Esophagus muscularis mucosa (tissue), 4 donors: ENCODE measurements at regions not wholly inside any gene's neighbourhood (a gene's known extent, or its start where the extent isn't known, plus 50 kb on each side); places are given as distances from the start of the nearest gene placed in this dataset.

ENCODE experiments used
- CTCF ChIP-seq, 3 experiments: fragments of 200-600 bp in 2 of 3; fragments of 450-650 bp in 1 of 3; sonication (generic) in 2 of 3; IDR thresholded peaks; one replicate each; pipeline ENCODE4 v1.5.1; 2017 to 2019; ENCODE audit warnings: antibody characterized with exemption in 3 of 3, mild to moderate bottlenecking in 2 of 3, moderate library complexity in 1 of 3
- EP300 ChIP-seq: sonication (generic); formaldehyde crosslinking; IDR thresholded peaks from one replicate; pipeline ENCODE4 v1.6.1; 2017; ENCODE audit warnings: antibody characterized with exemption
- POLR2A ChIP-seq: fragments of 450-650 bp; IDR thresholded peaks from one replicate; pipeline ENCODE4 v1.6.1; 2017; ENCODE audit warnings: antibody characterized with exemption, moderate library complexity, mild to moderate bottlenecking, low read depth
- POLR2AphosphoS5 ChIP-seq, 2 donors: sonication (generic); formaldehyde crosslinking; IDR thresholded peaks; one replicate each; pipeline ENCODE4 v1.6.1; 2017; ENCODE audit warnings: antibody characterized with exemption in 2 of 2

GRCh38 chr3:46131884-46132450 is 76.1 kb downstream of the CCR1 start:
- TF ChIP-seq CTCF (IDR thresholded peaks at IDR 0.05) (no peak), EP300 (no peak), POLR2A (no peak), POLR2AphosphoS5 (IDR thresholded peaks at IDR 0.05) (no peak)
